CD14-positive monocyte (primary cell): ENCODE measurements at regions not wholly inside any gene's neighbourhood (a gene's known extent, or its start where the extent isn't known, plus 50 kb on each side); places are given as distances from the start of the nearest gene placed in this dataset.
"Not testable (repeated sequence)": the region's sequence is repeated elsewhere in the genome, so short reads cannot be mapped to it uniquely, and the experiment has no call there.

ENCODE experiments used
- DNase-seq, 3 donors: peaks; one replicate each; pipeline ENCODE4 v3.0.0-alpha.2; 2011 to 2022
- H2AFZ ChIP-seq: 2 replicates; pipeline ENCODE4 v1.6.0; 2012; ENCODE audit warnings: mild to moderate bottlenecking, low read depth, low read length, inconsistent platforms; ENCODE audit not compliant: insufficient read depth, poor library complexity, severe bottlenecking
- H3K27ac ChIP-seq, 2 donors: 1 replicate in 1 of 2; 2 replicates in 1 of 2; pipeline ENCODE4 v1.5.1; 2012 to 2013; ENCODE audit warnings: low read length in 2 of 2, control low read depth in 1 of 2, inconsistent platforms in 1 of 2, low read depth in 1 of 2, mild to moderate bottlenecking in 1 of 2
- H3K27me3 ChIP-seq, 2 donors: one replicate each; pipeline versions ENCODE4 v1.6.0 to v1.6.1; 2011 to 2013; ENCODE audit warnings: low read length in 2 of 2; ENCODE audit not compliant: control insufficient read depth in 2 of 2, insufficient read depth in 2 of 2
- H3K36me3 ChIP-seq, 2 donors: replicated peaks in 1 of 2; 1 replicate in 1 of 2; 2 replicates in 1 of 2; pipeline versions ENCODE4 v1.5.1 to v1.6.1; 2012 to 2013; ENCODE audit warnings: low read length in 2 of 2, control low read depth in 1 of 2, inconsistent platforms in 1 of 2, mild to moderate bottlenecking in 1 of 2; ENCODE audit not compliant: insufficient read depth in 2 of 2, control insufficient read depth in 1 of 2
- H3K4me1 ChIP-seq, 2 donors: 1 replicate in 1 of 2; 2 replicates in 1 of 2; pipeline versions ENCODE4 v1.5.1 to v1.6.1; 2012 to 2013; ENCODE audit warnings: low read length in 2 of 2, control low read depth in 1 of 2, inconsistent platforms in 1 of 2, mild to moderate bottlenecking in 1 of 2, moderate library complexity in 1 of 2; ENCODE audit not compliant: insufficient read depth in 2 of 2, control insufficient read depth in 1 of 2
- H3K4me2 ChIP-seq: replicated peaks from 2 replicates; pipeline ENCODE3; 2012; ENCODE audit warnings: low read length, moderate library complexity, mild to moderate bottlenecking; ENCODE audit not compliant: poor library complexity, severe bottlenecking; ENCODE audit errors: extremely low read depth
- H3K4me3 ChIP-seq, 3 experiments: fragments of 200-600 bp in 1 of 3; sonication (generic) in 1 of 3; replicated peaks in 1 of 3; 1 replicate in 2 of 3; 2 replicates in 1 of 3; pipeline ENCODE4 v1.5.1; 2011 to 2013; ENCODE audit warnings: low read length in 3 of 3, mild to moderate bottlenecking in 3 of 3, control low read depth in 2 of 3, low read depth in 2 of 3, inconsistent platforms in 1 of 3, moderate library complexity in 1 of 3
- H3K79me2 ChIP-seq: 2 replicates; pipeline ENCODE4 v1.6.0; 2012; ENCODE audit warnings: mild to moderate bottlenecking, control low read depth, inconsistent platforms, low read length, moderate library complexity; ENCODE audit not compliant: insufficient read depth
- H3K9ac ChIP-seq: 2 replicates; pipeline ENCODE4 v1.6.0; 2017; ENCODE audit warnings: low read length, mild to moderate bottlenecking; ENCODE audit not compliant: insufficient read depth, poor library complexity, severe bottlenecking
- H3K9me3 ChIP-seq, 2 donors: replicated peaks in 1 of 2; 1 replicate in 1 of 2; 2 replicates in 1 of 2; pipeline versions ENCODE4 v1.5.1 to v1.6.1; 2012 to 2013; ENCODE audit warnings: low read length in 2 of 2, control low read depth in 1 of 2; ENCODE audit not compliant: control insufficient read depth in 1 of 2, insufficient read depth in 1 of 2
- H4K20me1 ChIP-seq: 2 replicates; pipeline ENCODE4 v1.6.0; 2012; ENCODE audit warnings: mild to moderate bottlenecking, low read length, control low read depth, moderate library complexity; ENCODE audit not compliant: insufficient read depth
- H3K27ac Mint-ChIP-seq, 7 donors: one replicate each; pipeline ENCODE4 v1.8.0; 2020; ENCODE audit warnings: mild to moderate bottlenecking in 7 of 7, mixed read lengths in 7 of 7, moderate library complexity in 6 of 7, inconsistent platforms in 2 of 7
- H3K27me3 Mint-ChIP-seq, 3 donors: one replicate each; pipeline ENCODE4 v1.8.0; 2021 to 2022; ENCODE audit warnings: low read depth in 3 of 3, mild to moderate bottlenecking in 3 of 3, mixed read lengths in 3 of 3, moderate library complexity in 3 of 3, inconsistent platforms in 1 of 3
- H3K36me3 Mint-ChIP-seq, 2 donors: one replicate each; pipeline ENCODE4 v1.8.0; 2020; ENCODE audit warnings: mixed read lengths in 2 of 2, inconsistent platforms in 1 of 2, mild to moderate bottlenecking in 1 of 2
- H3K4me1 Mint-ChIP-seq: one replicate; pipeline ENCODE4 v1.8.0; 2020; ENCODE audit warnings: mild to moderate bottlenecking, mixed read lengths
- H3K4me3 Mint-ChIP-seq, 2 donors: one replicate each; pipeline ENCODE4 v1.8.0; 2020; ENCODE audit warnings: mild to moderate bottlenecking in 2 of 2, mixed read lengths in 2 of 2, moderate library complexity in 1 of 2
- H3K9me3 Mint-ChIP-seq, 7 donors: one replicate each; pipeline ENCODE4 v1.8.0; 2020 to 2022; ENCODE audit warnings: mixed read lengths in 7 of 7, mild to moderate bottlenecking in 6 of 7, moderate library complexity in 6 of 7, inconsistent platforms in 2 of 7
- CTCF ChIP-seq: fragments of 200-600 bp; IDR thresholded peaks from one replicate; pipeline ENCODE4 v1.8.0; 2022; ENCODE audit warnings: antibody characterized with exemption, mild to moderate bottlenecking
- WGBS: methylation state at CpG from one replicate; pipeline ENCODE4 v1.1.5; 2013; ENCODE audit warnings: missing lambda C conversion rate; ENCODE audit not compliant: insufficient coverage; 5-methylcytosine and 5-hydroxymethylcytosine counted together
- intact Hi-C, 2 donors: fragments of 100-400 bp; cut with micrococcal nuclease; formaldehyde crosslinking; loops; one replicate each; pipeline versions ENCODE4 v1.15.0 to v1.15.1; 2023

DNA sequence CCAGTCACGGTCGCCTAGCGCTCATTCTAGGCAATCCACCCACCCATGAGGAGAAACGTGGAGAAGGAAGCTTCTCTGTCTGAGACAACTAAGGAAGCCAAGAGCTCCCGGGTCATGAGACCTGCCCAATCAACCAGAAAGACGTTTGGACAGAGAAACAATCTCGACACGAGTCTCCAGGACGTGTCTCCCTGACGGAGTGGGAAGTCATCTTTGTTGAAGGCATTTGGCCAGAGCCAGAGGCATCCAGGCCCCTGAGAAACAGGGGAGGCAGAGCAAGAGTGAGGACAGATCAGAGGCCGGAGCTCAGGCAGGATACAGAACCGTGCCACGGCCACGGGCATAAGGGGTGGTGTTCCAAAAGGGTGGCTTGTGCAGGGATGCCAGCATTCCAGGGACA lies 479.0 kb downstream of the SPATA31A7 start:
- H2AFZ ChIP-seq = no peak overlapping the region
- H3K36me3 Mint-ChIP-seq = no peaks in the 10 kb centered on the region
- no peaks in the 10 kb centered on the region for H3K27me3 Mint-ChIP-seq
- H3K4me2 ChIP-seq = no peak overlapping the region
- no peak overlapping the region for H3K27ac ChIP-seq
- 72% methylated on average over 10 of the region's 14 CpGs for WGBS
- TF ChIP-seq CTCF = no peak
- no peak overlapping the region for H3K4me3 ChIP-seq
- H3K36me3 ChIP-seq = no peaks in the 10 kb centered on the region
- no peaks in the 10 kb centered on the region for H3K4me1 ChIP-seq
- H4K20me1 ChIP-seq = no peaks in the 10 kb centered on the region
- H3K27ac Mint-ChIP-seq = no peak overlapping the region
- H3K27me3 ChIP-seq = no peaks in the 10 kb centered on the region
- H3K9ac ChIP-seq = no peak overlapping the region
- peaks cover 86 to 98% of the 10 kb centered on the region in 2 donors for H3K9me3 ChIP-seq
- no peaks in the 10 kb centered on the region for H3K4me1 Mint-ChIP-seq
- intact Hi-C loops = no loop called here
- DNase-seq = no peak
- H3K9me3 Mint-ChIP-seq = peaks cover 49 to 92% (median 80%) of the 10 kb centered on the region in 7 donors
- H3K79me2 ChIP-seq = no peaks in the 10 kb centered on the region
- H3K4me3 Mint-ChIP-seq = no peak overlapping the region

GRCh38 chr9:61669352-61669751 lies 479.5 kb downstream of the SPATA31A7 start:
- H3K27ac Mint-ChIP-seq = no peak overlapping the region
- H3K36me3 Mint-ChIP-seq = no peaks in the 10 kb centered on the region

GRCh38 chr9:61669831-61670505 lies 480.1 kb downstream of the SPATA31A7 start:
- H3K4me1 ChIP-seq, H2AFZ ChIP-seq, H3K27me3 Mint-ChIP-seq, DNase-seq, H3K4me2 ChIP-seq, H3K27ac Mint-ChIP-seq, H3K36me3 ChIP-seq, H3K4me3 ChIP-seq, H3K4me1 Mint-ChIP-seq, H3K36me3 Mint-ChIP-seq, H3K27ac ChIP-seq, H4K20me1 ChIP-seq, H3K4me3 Mint-ChIP-seq, H3K79me2 ChIP-seq, intact Hi-C loops, H3K9ac ChIP-seq, H3K27me3 ChIP-seq: not testable (repeated sequence)
- WGBS = 76% methylated on average over 43 of the region's 45 CpGs
- peaks cover 52 to 97% (median 85%) of the 10 kb centered on the region in 7 donors for H3K9me3 Mint-ChIP-seq
- H3K9me3 ChIP-seq = peaks cover 96 to 99% of the 10 kb centered on the region in 2 donors

More at GRCh38 chr9:61669352-61669751, 479.5 kb downstream of the SPATA31A7 start:
- H3K9me3 Mint-ChIP-seq = peaks cover 51 to 94% (median 82%) of the 10 kb centered on the region in 7 donors
- Histone ChIP-seq H3K9ac (no peak overlapping the region), H3K4me2 (no peak overlapping the region), H3K79me2 (no peaks in the 10 kb centered on the region), H3K27ac (no peak overlapping the region), H3K36me3 (no peaks in the 10 kb centered on the region), H3K27me3 (no peaks in the 10 kb centered on the region), H3K4me1 (no peaks in the 10 kb centered on the region), H3K4me3 (no peak overlapping the region), H3K9me3 (peaks cover 90 to 100% of the 10 kb centered on the region in 2 donors), H2AFZ (no peak overlapping the region), H4K20me1 (no peaks in the 10 kb centered on the region)
- WGBS = 65% methylated on average over 7 of the region's 16 CpGs
- no peaks in the 10 kb centered on the region for H3K27me3 Mint-ChIP-seq
- no peak overlapping the region for H3K4me3 Mint-ChIP-seq
- no peak for TF ChIP-seq CTCF
- DNase-seq = no peak
- intact Hi-C loops = no loop called here
- H3K4me1 Mint-ChIP-seq = no peaks in the 10 kb centered on the region
